Loucy (cell line): ENCODE measurements at regions not wholly inside any gene's neighbourhood (a gene's known extent, or its start where the extent isn't known, plus 50 kb on each side); places are given as distances from the start of the nearest gene placed in this dataset.

Source experiments
- H2AFZ ChIP-seq: fragments of 200-600 bp; sonication (generic); 2 replicates; pipeline ENCODE4 v1.6.0; 2016; ENCODE audit warnings: antibody characterized with exemption, mild to moderate bottlenecking, low read length, moderate library complexity
- H3F3A ChIP-seq: fragments of 200-600 bp; 2 replicates; pipeline ENCODE4 v1.6.0; 2016; ENCODE audit warnings: antibody characterized with exemption, low read depth, mild to moderate bottlenecking
- H3K27me3 ChIP-seq: fragments of 200-600 bp; sonication (generic); 2 replicates; pipeline ENCODE4 v1.6.1; 2014; ENCODE audit warnings: low read length, mild to moderate bottlenecking; ENCODE audit not compliant: insufficient read depth, poor library complexity, severe bottlenecking
- H3K36me3 ChIP-seq: fragments of 200-600 bp; sonication (generic); 2 replicates; pipeline ENCODE4 v1.6.1; 2016; ENCODE audit warnings: low read length; ENCODE audit not compliant: insufficient read depth
- H3K4me1 ChIP-seq: fragments of 200-600 bp; sonication (generic); 2 replicates; pipeline ENCODE4 v1.5.1; 2014; ENCODE audit warnings: low read length, mild to moderate bottlenecking; ENCODE audit not compliant: insufficient read depth, poor library complexity, severe bottlenecking
- H3K4me2 ChIP-seq: fragments of 200-600 bp; sonication (generic); 2 replicates; pipeline ENCODE4 v1.6.0; 2014; ENCODE audit warnings: antibody characterized with exemption, low read length, low read depth, mild to moderate bottlenecking; ENCODE audit not compliant: poor library complexity, severe bottlenecking
- H3K4me3 ChIP-seq: fragments of 200-600 bp; sonication (generic); 2 replicates; pipeline ENCODE4 v1.5.1; 2014; ENCODE audit warnings: low read length, mild to moderate bottlenecking, mixed read lengths; ENCODE audit not compliant: poor library complexity, severe bottlenecking
- H3K79me2 ChIP-seq: fragments of 200-600 bp; sonication (generic); 2 replicates; pipeline ENCODE4 v1.6.1; 2014; ENCODE audit warnings: low read length; ENCODE audit not compliant: insufficient read depth
- H3K9ac ChIP-seq: fragments of 200-600 bp; sonication (generic); 2 replicates; pipeline ENCODE4 v1.6.0; 2014; ENCODE audit warnings: mild to moderate bottlenecking, low read depth, low read length, moderate library complexity; ENCODE audit not compliant: poor library complexity, severe bottlenecking
- H3K9me2 ChIP-seq: fragments of 200-600 bp; sonication (generic); replicated peaks from 2 replicates; pipeline ENCODE4 v1.6.1; 2016; ENCODE audit warnings: low read depth, low read length, mixed read lengths
- H3K9me3 ChIP-seq: fragments of 200-600 bp; sonication (generic); 2 replicates; pipeline ENCODE4 v1.6.1; 2014; ENCODE audit warnings: mild to moderate bottlenecking, antibody characterized with exemption, low read length, low read depth; ENCODE audit not compliant: insufficient read depth
- H4K20me1 ChIP-seq: fragments of 200-600 bp; sonication (generic); 2 replicates; pipeline ENCODE4 v1.6.0; 2014; ENCODE audit warnings: antibody characterized with exemption, low read length, mild to moderate bottlenecking; ENCODE audit not compliant: insufficient read depth, poor library complexity, severe bottlenecking
- CTCF ChIP-seq: fragments of 200-600 bp; sonication (generic); conservative IDR thresholded peaks from 2 replicates; pipeline ENCODE4 v1.5.1; 2014; ENCODE audit warnings: mild to moderate bottlenecking, antibody characterized with exemption, low read length
- EZH2phosphoT487 ChIP-seq: fragments of 200-600 bp; IDR thresholded peaks from 2 replicates; pipeline ENCODE4 v1.6.1; 2018; ENCODE audit warnings: antibody characterized with exemption, mild to moderate bottlenecking, moderate library complexity, borderline replicate concordance

GRCh38 chrX:10379878-10380277, 223.1 kb downstream of the CLCN4 start:
- Histone ChIP-seq H4K20me1 (no peaks in the 10 kb centered on the region), H3K9me3 (no peaks in the 10 kb centered on the region), H3K4me3 (no peak overlapping the region), H3K79me2 (no peaks in the 10 kb centered on the region), H3K4me2 (no peak overlapping the region), H3K4me1 (no peaks in the 10 kb centered on the region), H3K27me3 (no peaks in the 10 kb centered on the region), H3K9ac (no peak overlapping the region), H3F3A (no peaks in the 10 kb centered on the region), H3K9me2 (no peaks in the 10 kb centered on the region), H2AFZ (no peak overlapping the region), H3K36me3 (no peaks in the 10 kb centered on the region)
- no peak for TF ChIP-seq EZH2phosphoT487
- no peak for TF ChIP-seq CTCF

- no peak for TF ChIP-seq EZH2phosphoT487
- TF ChIP-seq CTCF = no peak
- Histone ChIP-seq H3K79me2 (no peaks in the 10 kb centered on the region), H3K36me3 (no peaks in the 10 kb centered on the region), H3F3A (no peaks in the 10 kb centered on the region), H4K20me1 (no peaks in the 10 kb centered on the region), H3K4me2 (no peak overlapping the region), H3K9me3 (no peaks in the 10 kb centered on the region), H3K9me2 (no peaks in the 10 kb centered on the region), H3K4me3 (no peak overlapping the region), H2AFZ (no peak overlapping the region), H3K9ac (no peak overlapping the region), H3K27me3 (no peaks in the 10 kb centered on the region), H3K4me1 (no peaks in the 10 kb centered on the region)
These were observed 223.5 kb downstream of the CLCN4 start for GRCh38 chrX:10380300-10380699.

GRCh38 chrX:10381193-10381592, 224.4 kb downstream of the CLCN4 start:
- no peaks in the 10 kb centered on the region for H3K4me1 ChIP-seq
- no peak overlapping the region for H2AFZ ChIP-seq
- no peaks in the 10 kb centered on the region for H3F3A ChIP-seq
- no peak for TF ChIP-seq CTCF
- TF ChIP-seq EZH2phosphoT487 = no peak
- no peak overlapping the region for H3K4me2 ChIP-seq
- H3K9me3 ChIP-seq = no peaks in the 10 kb centered on the region
- H3K9me2 ChIP-seq = no peaks in the 10 kb centered on the region
- no peaks in the 10 kb centered on the region for H3K79me2 ChIP-seq
- H3K4me3 ChIP-seq = no peak overlapping the region
- H4K20me1 ChIP-seq = no peaks in the 10 kb centered on the region
- H3K27me3 ChIP-seq = no peaks in the 10 kb centered on the region
- H3K36me3 ChIP-seq = no peaks in the 10 kb centered on the region
- H3K9ac ChIP-seq = no peak overlapping the region
